ENCODE measurements at regions not wholly inside any gene's neighbourhood (a gene's known extent, or its start where the extent isn't known, plus 50 kb on each side); places are given as distances from the start of the nearest gene placed in this dataset.

- FAIRE-seq, result no peak
- CTCF ChIA-PET, result interaction anchor here (1.0 to 1.7 kb wide), 2 partner anchors 18 to 37 kb away, joined by 3 to 4 read pairs; no protein-coding TSS in a partner anchor
- H3K9ac ChIP-seq (replicated peaks; ENCODE audit: extremely low read depth, insufficient read depth, low read length), result no peak overlapping the region
Measured at GRCh38 chr4:54402880-54403480, 173.9 kb downstream of the PDGFRA start.

More at GRCh38 chr4:54402880-54403480, 173.9 kb downstream of the PDGFRA start:
- Histone ChIP-seq H3K36me3 (ENCODE audit: control insufficient read depth in 2 of 2, extremely low read depth in 1 of 2, insufficient read depth in 2 of 2, low read length in 2 of 2) (no peaks in the 10 kb centered on the region), H3K9me3 (replicated peaks; ENCODE audit: control insufficient read depth, insufficient read depth, low read length) (no peaks in the 10 kb centered on the region), H2AFZ (ENCODE audit: low read depth, low read length) (no peak overlapping the region), H3K27me3 (ENCODE audit: control insufficient read depth in 2 of 2, insufficient read depth in 2 of 2, low read length in 2 of 2) (peaks cover 2 to 4% of the 10 kb centered on the region in 2 experiments), H3K4me2 (ENCODE audit: insufficient read depth, low read length) (no peak overlapping the region), H3K4me1 (ENCODE audit: control insufficient read depth, extremely low read depth, insufficient read depth, low read length) (peaks cover 2% of the 10 kb centered on the region), H3K27ac (ENCODE audit: insufficient read depth, low read depth, low read length) (no peak overlapping the region), H3K4me3 (replicated peaks in 1 of 3; ENCODE audit: insufficient read depth in 1 of 3, low read depth in 1 of 3, low read length in 3 of 3) (no peak overlapping the region), H3K79me2 (ENCODE audit: control insufficient read depth, insufficient read depth, low read length) (no peaks in the 10 kb centered on the region), H3K9me1 (replicated peaks; ENCODE audit: control insufficient read depth, extremely low read depth, insufficient read depth, low read length) (no peaks in the 10 kb centered on the region), H4K20me1 (replicated peaks; ENCODE audit: control insufficient read depth, extremely low read depth, insufficient read depth, low read length) (no peaks in the 10 kb centered on the region)
- intact Hi-C loops (cut with micrococcal nuclease) (no loop called here), dilution Hi-C loops (cut with MboI; ENCODE audit: extremely low pct_ligation_motif_present, low sequenced_read_pairs) (no loop called here)
- no TSS peak for BruUV-seq (replicated peaks)
- DNase-seq (ENCODE audit: low read depth, low spot score), result no peak
- TF ChIP-seq POLR2A (IDR thresholded peaks at IDR 0.05; ENCODE audit: low read depth, low read length) (no peak), GATA2 (IDR thresholded peaks at IDR 0.05; ENCODE audit: insufficient read depth, insufficient read length, low read depth, low read length) (no peak), EZH2 (IDR thresholded peaks at IDR 0.05; ENCODE audit: borderline replicate concordance, low read depth, low read length, severe bottlenecking) (no peak), JUN (IDR thresholded peaks at IDR 0.05; ENCODE audit: borderline replicate concordance, insufficient read depth, insufficient read length, low read depth) (no peak), POLR2AphosphoS5 (IDR thresholded peaks at IDR 0.05; ENCODE audit: insufficient read depth, low read depth, low read length) (no peak), MYC (IDR thresholded peaks at IDR 0.05; ENCODE audit: low read depth, low read length) (no peak), CTCF (IDR thresholded peaks at IDR 0.05; ENCODE audit: extremely low read depth in 1 of 2, insufficient read depth in 1 of 2, low read depth in 1 of 2, low read length in 2 of 2) (no peak), MAX (IDR thresholded peaks at IDR 0.05; ENCODE audit: insufficient read depth, insufficient read length) (no peak), FOS (IDR thresholded peaks at IDR 0.05; ENCODE audit: borderline replicate concordance, insufficient read depth, low read length) (no peak)
- POLR2A ChIA-PET, result no interaction called here
